ENCODE measurements at regions not wholly inside any gene's neighbourhood (a gene's known extent, or its start where the extent isn't known, plus 50 kb on each side); places are given as distances from the start of the nearest gene placed in this dataset.

DNA sequence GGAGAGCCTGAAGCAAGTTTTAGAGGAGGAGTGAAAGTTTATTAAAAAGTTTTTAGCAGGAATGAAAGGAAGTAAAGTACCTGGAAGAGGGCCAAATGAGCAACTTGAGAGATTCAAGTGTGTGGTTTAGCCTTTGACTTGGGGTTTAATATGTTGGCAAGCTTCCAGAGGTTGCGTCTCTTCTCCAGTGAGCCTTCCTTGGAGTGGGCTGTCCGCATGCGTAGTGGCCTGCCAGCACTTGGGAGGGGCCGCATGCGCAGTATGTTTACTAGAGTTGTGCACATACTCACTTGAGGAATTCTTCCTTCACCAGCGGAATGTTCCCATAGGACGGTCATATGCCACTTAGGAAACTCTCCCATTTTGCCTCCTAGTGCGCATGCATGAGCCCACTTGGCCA lies 235.2 kb downstream of the ALDH8A1 start:
- no peaks in the 10 kb centered on the region for H3K9me3 ChIP-seq (ENCODE audit: control insufficient read depth in 2 of 2, low read length in 2 of 2)
- DNase-seq (no peak), ATAC-seq (ENCODE audit: low read depth in 2 of 2) (no peak)
- H3K27me3 ChIP-seq (ENCODE audit: control insufficient read depth, insufficient read depth, low read length) = peaks cover 5% of the 10 kb centered on the region
- no peak overlapping the region for H3K27ac ChIP-seq (ENCODE audit: insufficient read depth, low read length, poor library complexity, severe bottlenecking)
- Mint-ChIP-seq H3K4me3 (no peak overlapping the region), H3K27ac (no peak overlapping the region), H3K9me3 (peaks cover 0 to 3% (median 0%) of the 10 kb centered on the region in 7 donors), H3K27me3 (peaks cover 16% of the 10 kb centered on the region), H3K4me1 (no peaks in the 10 kb centered on the region), H3K36me3 (no peaks in the 10 kb centered on the region)
- no peak overlapping the region for H3K4me3 ChIP-seq (ENCODE audit: low read depth, low read length)
- H3K4me1 ChIP-seq (ENCODE audit: control insufficient read depth, insufficient read depth, low read length, poor library complexity, severe bottlenecking) = no peaks in the 10 kb centered on the region
- H3K36me3 ChIP-seq (ENCODE audit: control insufficient read depth, insufficient read depth, low read length) = no peaks in the 10 kb centered on the region

GRCh38 chr6:134714113-134714512 lies 235.8 kb downstream of the ALDH8A1 start:
- peaks cover 0 to 3% (median 0%) of the 10 kb centered on the region in 7 donors for H3K9me3 Mint-ChIP-seq
- peaks cover 5% of the 10 kb centered on the region for H3K27me3 ChIP-seq (ENCODE audit: control insufficient read depth, insufficient read depth, low read length)
- ATAC-seq (ENCODE audit: low read depth in 2 of 2) = no peak
- no peak overlapping the region for H3K27ac ChIP-seq (ENCODE audit: insufficient read depth, low read length, poor library complexity, severe bottlenecking)
- H3K4me1 Mint-ChIP-seq = no peaks in the 10 kb centered on the region
- no peaks in the 10 kb centered on the region for H3K9me3 ChIP-seq (ENCODE audit: control insufficient read depth in 2 of 2, low read length in 2 of 2)
- H3K4me1 ChIP-seq (ENCODE audit: control insufficient read depth, insufficient read depth, low read length, poor library complexity, severe bottlenecking) = no peaks in the 10 kb centered on the region
- no peak overlapping the region for H3K27ac Mint-ChIP-seq
- no peaks in the 10 kb centered on the region for H3K36me3 ChIP-seq (ENCODE audit: control insufficient read depth, insufficient read depth, low read length)
- no peak overlapping the region for H3K4me3 ChIP-seq (ENCODE audit: low read depth, low read length)
- DNase-seq = no peak
- peaks cover 16% of the 10 kb centered on the region for H3K27me3 Mint-ChIP-seq
- H3K36me3 Mint-ChIP-seq = no peaks in the 10 kb centered on the region
- no peak overlapping the region for H3K4me3 Mint-ChIP-seq

- H3K4me3 ChIP-seq (ENCODE audit: low read depth, low read length) = no peak overlapping the region
- DNase-seq = no peak
- no peak for ATAC-seq (ENCODE audit: low read depth in 2 of 2)
- H3K27ac ChIP-seq (ENCODE audit: insufficient read depth, low read length, poor library complexity, severe bottlenecking) = no peak overlapping the region
- H3K4me1 Mint-ChIP-seq = no peaks in the 10 kb centered on the region
- no peaks in the 10 kb centered on the region for H3K36me3 Mint-ChIP-seq
- H3K9me3 ChIP-seq (ENCODE audit: control insufficient read depth in 2 of 2, low read length in 2 of 2) = no peaks in the 10 kb centered on the region
- peaks cover 16% of the 10 kb centered on the region for H3K27me3 Mint-ChIP-seq
- H3K27me3 ChIP-seq (ENCODE audit: control insufficient read depth, insufficient read depth, low read length) = peaks cover 5% of the 10 kb centered on the region
- H3K9me3 Mint-ChIP-seq = peaks cover 0 to 3% (median 0%) of the 10 kb centered on the region in 7 donors
- no peaks in the 10 kb centered on the region for H3K36me3 ChIP-seq (ENCODE audit: control insufficient read depth, insufficient read depth, low read length)
- H3K27ac Mint-ChIP-seq = no peak overlapping the region
- H3K4me1 ChIP-seq (ENCODE audit: control insufficient read depth, insufficient read depth, low read length, poor library complexity, severe bottlenecking) = no peaks in the 10 kb centered on the region
- no peak overlapping the region for H3K4me3 Mint-ChIP-seq
Observed at GRCh38 chr6:134712311-134712710, 237.6 kb downstream of the ALDH8A1 start.

- Histone ChIP-seq H3K4me3 (ENCODE audit: low read depth, low read length) (no peak overlapping the region), H3K27ac (ENCODE audit: insufficient read depth, low read length, poor library complexity, severe bottlenecking) (no peak overlapping the region), H3K4me1 (ENCODE audit: control insufficient read depth, insufficient read depth, low read length, poor library complexity, severe bottlenecking) (no peaks in the 10 kb centered on the region), H3K9me3 (ENCODE audit: control insufficient read depth in 2 of 2, low read length in 2 of 2) (no peaks in the 10 kb centered on the region), H3K27me3 (ENCODE audit: control insufficient read depth, insufficient read depth, low read length) (peaks cover 9% of the 10 kb centered on the region), H3K36me3 (ENCODE audit: control insufficient read depth, insufficient read depth, low read length) (no peaks in the 10 kb centered on the region)
- Mint-ChIP-seq H3K4me1 (no peaks in the 10 kb centered on the region), H3K36me3 (no peaks in the 10 kb centered on the region), H3K4me3 (no peak overlapping the region), H3K27ac (no peak overlapping the region), H3K9me3 (no peaks in the 10 kb centered on the region), H3K27me3 (peaks cover 18% of the 10 kb centered on the region)
- ATAC-seq (ENCODE audit: low read depth in 2 of 2) = no peak
- DNase-seq = no peak
Observed at GRCh38 chr6:134708079-134708478, 241.8 kb downstream of the ALDH8A1 start.

DNA sequence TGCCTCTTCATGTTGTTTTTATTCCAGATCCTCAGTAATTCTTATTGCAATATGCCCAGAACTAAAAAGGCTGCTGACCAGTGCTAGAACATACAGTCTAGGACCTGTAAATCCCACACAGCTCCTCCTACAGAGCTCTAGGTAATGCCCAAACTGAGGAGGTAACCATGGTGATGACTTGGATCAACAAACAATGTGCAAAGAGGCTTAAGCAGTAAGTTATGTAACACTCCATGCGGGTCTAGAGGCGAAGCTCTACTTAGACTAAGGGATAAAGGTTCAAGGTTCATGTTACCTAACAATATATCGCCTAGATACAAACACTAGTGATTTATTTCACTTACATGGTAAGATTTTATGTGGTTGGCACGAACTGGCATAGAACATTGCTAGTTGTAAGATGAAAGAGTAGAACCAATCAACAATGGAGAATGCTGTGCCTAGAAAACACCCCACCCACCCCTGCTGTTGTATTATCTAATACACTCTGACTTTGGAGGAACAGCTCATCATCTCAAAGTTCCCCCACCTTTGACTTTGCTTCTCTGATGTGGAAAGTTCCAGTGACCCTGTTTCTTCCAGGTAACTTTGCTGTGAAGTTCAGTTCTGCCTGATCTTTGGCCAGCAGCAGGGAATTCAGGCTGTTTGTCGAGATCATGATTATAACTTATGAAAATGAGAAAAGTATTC lies 242.4 kb downstream of the ALDH8A1 start:
- Mint-ChIP-seq H3K36me3 (no peaks in the 10 kb centered on the region), H3K4me1 (no peaks in the 10 kb centered on the region), H3K4me3 (no peak overlapping the region), H3K9me3 (no peaks in the 10 kb centered on the region), H3K27me3 (peaks cover 16% of the 10 kb centered on the region), H3K27ac (no peak overlapping the region)
- Histone ChIP-seq H3K4me1 (ENCODE audit: control insufficient read depth, insufficient read depth, low read length, poor library complexity, severe bottlenecking) (no peaks in the 10 kb centered on the region), H3K4me3 (ENCODE audit: low read depth, low read length) (no peak overlapping the region), H3K27me3 (ENCODE audit: control insufficient read depth, insufficient read depth, low read length) (peaks cover 7% of the 10 kb centered on the region), H3K9me3 (ENCODE audit: control insufficient read depth in 2 of 2, low read length in 2 of 2) (no peaks in the 10 kb centered on the region), H3K36me3 (ENCODE audit: control insufficient read depth, insufficient read depth, low read length) (no peaks in the 10 kb centered on the region), H3K27ac (ENCODE audit: insufficient read depth, low read length, poor library complexity, severe bottlenecking) (no peak overlapping the region)
- ATAC-seq (ENCODE audit: low read depth in 2 of 2) (no peak), DNase-seq (no peak)

DNA sequence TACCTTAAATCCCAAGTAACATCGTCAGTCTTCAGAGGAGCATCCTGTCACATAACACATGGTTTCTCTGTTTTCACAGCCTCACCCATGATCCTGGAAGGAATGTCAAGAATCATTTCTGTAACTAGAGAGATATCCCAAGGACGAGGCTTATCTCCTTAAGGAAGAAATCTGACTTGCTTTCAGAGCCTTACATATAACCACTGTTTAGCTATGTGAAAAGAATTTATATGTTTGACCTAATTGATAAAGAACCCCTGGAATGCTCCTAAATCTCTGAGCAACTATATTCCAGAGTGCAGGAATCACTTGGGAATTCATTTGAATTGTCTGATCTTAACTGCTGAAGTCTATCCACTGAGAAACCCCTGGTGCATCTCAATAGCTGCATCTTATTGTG lies 243.1 kb downstream of the ALDH8A1 start:
- Histone ChIP-seq H3K27ac (ENCODE audit: insufficient read depth, low read length, poor library complexity, severe bottlenecking) (no peak overlapping the region), H3K9me3 (ENCODE audit: control insufficient read depth in 2 of 2, low read length in 2 of 2) (no peaks in the 10 kb centered on the region), H3K36me3 (ENCODE audit: control insufficient read depth, insufficient read depth, low read length) (no peaks in the 10 kb centered on the region), H3K4me1 (ENCODE audit: control insufficient read depth, insufficient read depth, low read length, poor library complexity, severe bottlenecking) (no peaks in the 10 kb centered on the region), H3K4me3 (ENCODE audit: low read depth, low read length) (no peak overlapping the region), H3K27me3 (ENCODE audit: control insufficient read depth, insufficient read depth, low read length) (peaks cover 7% of the 10 kb centered on the region)
- Mint-ChIP-seq H3K27ac (no peak overlapping the region), H3K4me3 (no peak overlapping the region), H3K27me3 (peaks cover 13% of the 10 kb centered on the region), H3K4me1 (no peaks in the 10 kb centered on the region), H3K36me3 (no peaks in the 10 kb centered on the region), H3K9me3 (no peaks in the 10 kb centered on the region)
- ATAC-seq (ENCODE audit: low read depth in 2 of 2) (no peak), DNase-seq (no peak)

- H3K27me3 Mint-ChIP-seq = peaks cover 13% of the 10 kb centered on the region
- H3K27ac Mint-ChIP-seq = no peak overlapping the region
- no peak overlapping the region for H3K4me3 Mint-ChIP-seq
Observed at GRCh38 chr6:134706153-134706552, 243.7 kb downstream of the ALDH8A1 start.

DNA sequence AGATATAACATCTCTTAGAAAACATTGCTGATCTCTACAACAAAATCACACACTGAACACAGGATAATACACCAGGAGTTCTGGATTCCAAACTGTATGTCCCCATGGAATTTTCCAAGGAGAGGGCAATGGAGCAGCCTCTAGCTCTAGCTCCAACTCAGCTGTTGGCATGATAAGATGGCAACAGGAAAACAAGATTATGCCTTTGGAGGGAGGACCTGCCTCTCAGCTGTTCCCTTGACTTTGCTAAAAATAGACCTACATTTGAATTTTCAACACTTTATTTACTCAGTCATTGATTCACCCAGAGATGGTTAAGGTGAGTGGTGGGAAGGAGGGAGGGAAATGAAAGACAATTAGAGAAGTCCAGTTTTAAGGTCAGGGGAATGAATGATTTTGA lies 246.7 kb downstream of the ALDH8A1 start:
- DNase-seq (no peak), ATAC-seq (ENCODE audit: low read depth in 2 of 2) (no peak)
- peaks cover 17% of the 10 kb centered on the region for H3K27me3 Mint-ChIP-seq
- H3K4me1 ChIP-seq (ENCODE audit: control insufficient read depth, insufficient read depth, low read length, poor library complexity, severe bottlenecking) = no peaks in the 10 kb centered on the region
- H3K27ac Mint-ChIP-seq = no peak overlapping the region
- no peak overlapping the region for H3K4me3 ChIP-seq (ENCODE audit: low read depth, low read length)
- no peak overlapping the region for H3K27ac ChIP-seq (ENCODE audit: insufficient read depth, low read length, poor library complexity, severe bottlenecking)
- H3K9me3 ChIP-seq (ENCODE audit: control insufficient read depth in 2 of 2, low read length in 2 of 2) = no peaks in the 10 kb centered on the region
- no peaks in the 10 kb centered on the region for H3K36me3 Mint-ChIP-seq
- no peaks in the 10 kb centered on the region for H3K4me1 Mint-ChIP-seq
- H3K27me3 ChIP-seq (ENCODE audit: control insufficient read depth, insufficient read depth, low read length) = peaks cover 7% of the 10 kb centered on the region
- no peak overlapping the region for H3K4me3 Mint-ChIP-seq
- H3K9me3 Mint-ChIP-seq = no peaks in the 10 kb centered on the region
- no peaks in the 10 kb centered on the region for H3K36me3 ChIP-seq (ENCODE audit: control insufficient read depth, insufficient read depth, low read length)

More at GRCh38 chr6:134706153-134706552, 243.7 kb downstream of the ALDH8A1 start:
- Histone ChIP-seq H3K9me3 (ENCODE audit: control insufficient read depth in 2 of 2, low read length in 2 of 2) (no peaks in the 10 kb centered on the region), H3K4me1 (ENCODE audit: control insufficient read depth, insufficient read depth, low read length, poor library complexity, severe bottlenecking) (no peaks in the 10 kb centered on the region), H3K27me3 (ENCODE audit: control insufficient read depth, insufficient read depth, low read length) (peaks cover 7% of the 10 kb centered on the region), H3K27ac (ENCODE audit: insufficient read depth, low read length, poor library complexity, severe bottlenecking) (no peak overlapping the region), H3K4me3 (ENCODE audit: low read depth, low read length) (no peak overlapping the region), H3K36me3 (ENCODE audit: control insufficient read depth, insufficient read depth, low read length) (no peaks in the 10 kb centered on the region)
- no peaks in the 10 kb centered on the region for H3K36me3 Mint-ChIP-seq
- no peak for DNase-seq
- H3K9me3 Mint-ChIP-seq = no peaks in the 10 kb centered on the region
- ATAC-seq (ENCODE audit: low read depth in 2 of 2) = no peak
- H3K4me1 Mint-ChIP-seq = no peaks in the 10 kb centered on the region

Data from CD4-positive, CD25-positive, alpha-beta regulatory T cell (primary cell).